GM18951 (cell line): ENCODE measurements at regions not wholly inside any gene's neighbourhood (a gene's known extent, or its start where the extent isn't known, plus 50 kb on each side); places are given as distances from the start of the nearest gene placed in this dataset.

Experiments used
- POLR2A ChIP-seq: IDR thresholded peaks from 4 replicates; pipeline ENCODE4 v1.6.1; 2011; ENCODE audit warnings: mild to moderate bottlenecking; ENCODE audit not compliant: insufficient read length, insufficient read depth; ENCODE audit errors: extremely low read depth
- in situ Hi-C: fragments of 300-500 bp; cut with MboI; formaldehyde crosslinking; loops from one replicate; pipeline ENCODE4 v1.12.0; 2022; ENCODE audit warnings: low sequenced_read_pairs, mixed read lengths, inconsistent platforms; ENCODE audit not compliant: unreplicated experiment

DNA sequence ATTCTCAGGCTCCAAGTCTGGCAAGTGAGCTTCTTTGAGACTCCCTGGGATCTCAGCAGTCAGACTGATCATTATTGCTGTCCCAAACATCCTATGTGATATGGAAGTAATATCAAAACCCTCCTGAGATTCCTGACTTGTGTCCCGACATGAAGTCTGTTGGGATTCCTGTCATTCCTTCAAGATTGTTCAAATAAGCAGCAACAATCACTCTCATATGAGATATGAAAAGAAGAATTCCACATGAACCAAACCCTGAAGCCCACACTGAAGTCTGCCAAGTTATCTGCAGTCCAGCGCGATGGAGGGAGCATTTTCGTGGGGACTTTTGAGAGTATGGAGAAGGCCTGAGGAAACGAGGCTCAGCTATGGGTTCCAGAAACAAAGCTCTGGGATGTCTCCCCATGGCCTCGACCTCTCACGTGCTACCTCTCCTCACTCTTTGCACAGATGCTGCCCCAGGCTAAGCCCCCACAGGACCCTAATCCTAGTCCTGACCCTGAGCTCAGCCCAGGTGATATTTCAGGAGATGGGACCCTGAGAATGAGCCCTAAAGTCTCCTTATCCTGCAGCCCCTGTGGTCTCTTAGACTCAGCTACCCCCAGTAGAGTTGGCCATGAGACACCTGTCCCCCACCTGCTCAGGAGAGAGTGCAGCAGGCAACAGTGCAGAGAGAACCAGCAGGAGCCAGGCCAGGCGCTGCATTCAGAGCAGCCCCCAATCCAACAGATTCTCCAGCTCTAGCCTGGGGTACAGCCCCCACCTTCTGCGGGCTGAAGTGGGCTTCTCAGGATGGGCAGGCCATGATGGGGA lies 100.2 kb downstream of the GGTLC2 start:
- TF ChIP-seq POLR2A = no peak
- in situ Hi-C loops = no loop called here

DNA sequence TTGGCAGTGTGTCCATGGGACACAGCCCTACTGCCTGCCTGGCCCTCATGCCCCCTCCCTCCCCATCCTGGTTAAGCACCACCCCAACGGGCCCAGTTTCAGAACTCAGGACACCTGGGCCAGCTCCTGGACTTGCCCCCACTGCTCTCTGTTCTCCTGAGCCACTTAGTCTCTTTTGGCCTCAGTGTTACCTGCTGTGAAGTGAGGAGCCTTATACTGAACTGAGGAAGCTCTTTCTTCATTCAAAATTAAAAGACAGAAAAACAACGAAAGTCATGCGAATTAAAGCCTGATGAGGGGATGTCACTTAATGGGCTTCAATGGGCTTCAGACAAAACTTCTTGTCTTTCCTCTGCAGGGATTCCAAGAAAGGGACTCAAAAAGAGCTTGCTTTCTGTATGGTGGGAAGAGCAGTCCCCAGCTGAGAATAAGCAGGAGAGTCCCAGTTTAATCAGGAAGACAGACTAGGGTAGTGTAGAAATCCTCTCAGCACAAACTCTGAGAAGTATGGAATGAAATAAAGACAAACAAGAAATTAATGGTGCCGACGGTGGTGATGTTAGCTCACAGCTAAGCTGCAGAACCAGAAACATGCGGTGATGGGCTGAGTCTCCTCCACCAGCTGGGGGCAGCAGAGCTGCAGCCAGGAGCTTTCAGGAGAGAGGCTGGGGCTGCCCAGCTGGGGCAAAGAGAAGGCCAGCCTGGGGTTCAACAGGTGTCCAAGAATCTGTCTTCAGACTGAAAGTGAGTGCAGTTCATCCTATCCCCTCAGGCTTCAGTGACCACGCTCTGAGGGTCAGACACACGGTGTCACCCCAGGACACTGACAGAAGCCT lies 101.0 kb downstream of the GGTLC2 start:
- TF ChIP-seq POLR2A = no peak
- in situ Hi-C loops = no loop called here

DNA sequence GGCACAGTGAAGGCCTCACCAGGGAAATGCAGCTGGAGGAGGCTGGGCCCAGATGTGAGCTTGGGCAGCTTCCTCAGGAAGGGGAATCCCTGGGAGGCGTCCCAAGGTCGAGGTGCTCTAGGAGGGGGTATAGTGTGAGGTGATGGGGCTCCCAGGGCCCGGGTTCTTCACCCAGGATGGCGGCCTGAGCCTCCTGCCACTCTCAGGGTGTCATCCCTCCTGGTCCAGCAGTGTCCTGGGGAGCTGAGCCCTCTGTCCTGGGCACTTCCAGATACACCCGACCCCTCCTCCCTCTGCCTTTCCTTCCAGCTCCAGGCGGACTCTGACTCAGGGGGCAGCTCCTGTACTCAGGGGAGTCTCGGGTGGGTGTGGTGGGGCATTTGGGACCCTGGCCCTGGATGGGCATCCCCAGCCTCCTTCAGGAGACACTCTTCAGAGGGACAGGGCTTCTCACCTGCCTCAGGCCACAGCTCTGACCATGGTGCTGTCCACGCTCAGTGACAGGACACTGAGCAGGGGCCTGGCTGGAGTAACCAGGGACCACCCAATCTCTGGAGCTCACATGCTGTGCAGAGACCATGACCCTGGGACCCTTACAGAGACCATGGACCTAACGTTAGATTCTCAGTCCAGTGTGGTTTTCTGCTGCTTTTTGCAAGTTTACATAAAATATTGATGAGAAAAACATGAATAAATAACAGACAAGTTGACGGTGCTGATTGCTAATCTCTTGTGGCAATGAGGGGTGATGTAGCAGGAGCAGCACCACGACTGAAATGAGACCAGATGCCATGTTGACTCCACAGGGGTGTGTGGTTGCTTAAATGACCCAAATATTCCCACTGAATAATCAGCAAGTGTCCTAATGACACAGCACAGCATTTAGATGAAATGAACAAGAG lies 101.9 kb downstream of the GGTLC2 start:
- in situ Hi-C loops = no loop called here
- TF ChIP-seq POLR2A = no peak

DNA sequence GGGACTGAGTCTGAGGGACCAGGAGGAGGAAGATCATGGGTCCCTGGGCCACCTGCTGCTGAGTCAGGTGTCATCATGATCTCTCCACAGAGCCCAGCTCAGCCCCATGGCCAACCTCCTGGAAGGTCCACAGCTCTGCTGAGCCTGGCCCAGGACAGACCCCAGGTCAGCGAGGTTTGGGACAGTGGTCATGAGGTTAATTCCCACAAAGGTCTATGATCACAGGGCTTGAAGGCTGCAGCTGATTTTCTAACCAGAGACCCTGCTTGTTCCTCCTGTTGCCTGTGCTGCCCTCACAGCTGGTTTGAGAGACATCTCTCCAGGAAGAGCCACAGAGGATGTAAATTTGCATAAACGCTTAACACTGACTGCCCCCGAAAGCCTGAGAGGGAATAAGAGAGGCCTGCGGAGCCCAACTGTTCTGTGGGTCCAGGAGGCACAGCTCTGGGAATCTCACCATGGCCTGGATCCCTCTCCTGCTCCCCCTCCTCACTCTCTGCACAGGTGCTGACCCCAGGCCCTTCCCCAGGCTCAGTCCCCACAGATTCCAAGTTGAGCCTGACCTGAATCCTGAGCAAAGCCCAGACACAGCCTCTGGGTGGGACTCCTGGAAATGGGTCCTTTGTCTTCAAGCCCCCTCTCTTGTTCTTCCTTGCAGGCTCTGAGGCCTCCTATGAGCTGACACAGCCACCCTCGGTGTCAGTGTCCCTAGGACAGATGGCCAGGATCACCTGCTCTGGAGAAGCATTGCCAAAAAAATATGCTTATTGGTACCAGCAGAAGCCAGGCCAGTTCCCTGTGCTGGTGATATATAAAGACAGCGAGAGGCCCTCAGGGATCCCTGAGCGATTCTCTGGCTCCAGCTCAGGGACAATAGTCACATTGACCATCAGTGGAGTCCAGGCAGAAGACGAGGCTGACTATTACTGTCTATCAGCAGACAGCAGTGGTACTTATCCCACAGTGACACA lies 102.8 kb downstream of the GGTLC2 start:
- TF ChIP-seq POLR2A = no peak
- in situ Hi-C loops = no loop called here

DNA sequence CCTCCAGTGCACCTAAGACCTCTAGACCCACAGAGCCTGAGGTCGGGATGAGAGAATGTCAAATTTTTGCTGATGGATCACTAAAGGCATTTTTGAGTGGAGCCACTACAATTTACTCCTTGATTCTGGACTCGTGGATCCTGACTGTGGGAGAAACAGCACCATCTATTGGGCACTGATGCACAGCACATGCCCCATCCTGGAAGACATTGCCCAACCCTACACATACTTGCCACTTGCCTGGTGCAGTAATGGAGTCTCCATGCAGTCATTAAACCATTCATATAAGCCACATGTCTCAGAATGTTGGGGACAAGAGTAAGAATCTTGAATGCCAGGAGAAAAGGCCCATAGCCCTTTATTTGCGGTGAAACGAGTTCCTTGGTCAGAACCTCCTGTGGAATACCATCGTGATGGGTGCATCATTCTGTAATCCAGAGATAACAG lies 103.9 kb downstream of the GGTLC2 start:
- in situ Hi-C loops = no loop called here

DNA sequence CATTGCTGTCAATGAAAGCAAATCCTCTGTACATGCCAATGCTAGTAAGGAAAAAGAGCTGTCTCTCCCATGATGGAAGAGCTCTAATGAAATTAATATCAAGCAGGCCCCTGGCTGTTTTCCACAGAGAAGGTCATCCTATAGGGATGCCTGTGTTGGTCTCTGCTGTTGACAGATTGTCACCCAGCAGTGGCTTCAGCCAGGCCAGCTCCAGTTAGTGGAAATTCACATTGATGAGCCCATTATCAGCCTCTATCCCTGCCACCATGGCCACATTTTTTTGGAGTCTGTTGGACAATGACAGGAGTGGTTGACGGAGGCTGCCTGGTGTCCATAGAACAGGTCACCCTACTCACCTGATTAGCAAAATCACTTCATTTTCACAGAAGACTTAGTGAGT lies 104.3 kb downstream of the GGTLC2 start:
- in situ Hi-C loops = no loop called here

More for the DNA sequence above, 103.9 kb downstream of the GGTLC2 start:
- TF ChIP-seq POLR2A = no peak

DNA sequence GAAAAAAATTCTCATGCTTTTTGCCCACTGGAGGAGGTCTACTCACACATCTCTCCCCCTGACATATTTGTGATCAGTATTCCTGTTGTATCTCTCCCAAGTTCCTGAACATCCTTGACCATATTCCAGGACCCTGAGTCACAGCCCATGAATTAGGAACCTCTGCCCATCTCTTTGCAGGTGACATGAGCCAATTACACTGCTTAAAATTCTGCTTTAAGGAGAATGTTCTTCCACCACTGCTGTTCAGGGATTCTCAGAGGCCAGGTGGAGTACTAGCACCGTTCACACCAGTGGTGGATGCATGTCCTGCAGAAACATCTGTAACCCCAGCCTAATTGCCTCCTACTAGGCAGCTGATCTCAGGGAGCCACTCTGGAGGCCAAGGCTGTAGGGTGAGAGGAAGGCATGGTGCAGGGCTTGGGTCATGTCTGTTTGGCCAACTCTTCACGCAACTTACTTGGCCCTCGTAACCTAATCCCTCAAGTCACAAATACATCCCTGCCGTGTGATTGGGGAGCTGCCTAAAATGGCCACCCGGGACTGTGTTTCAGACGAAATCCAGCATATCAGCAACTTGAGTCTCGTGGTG lies 104.8 kb downstream of the GGTLC2 start:
- in situ Hi-C loops = no loop called here

More for the DNA sequence above, 104.3 kb downstream of the GGTLC2 start:
- TF ChIP-seq POLR2A = no peak

DNA sequence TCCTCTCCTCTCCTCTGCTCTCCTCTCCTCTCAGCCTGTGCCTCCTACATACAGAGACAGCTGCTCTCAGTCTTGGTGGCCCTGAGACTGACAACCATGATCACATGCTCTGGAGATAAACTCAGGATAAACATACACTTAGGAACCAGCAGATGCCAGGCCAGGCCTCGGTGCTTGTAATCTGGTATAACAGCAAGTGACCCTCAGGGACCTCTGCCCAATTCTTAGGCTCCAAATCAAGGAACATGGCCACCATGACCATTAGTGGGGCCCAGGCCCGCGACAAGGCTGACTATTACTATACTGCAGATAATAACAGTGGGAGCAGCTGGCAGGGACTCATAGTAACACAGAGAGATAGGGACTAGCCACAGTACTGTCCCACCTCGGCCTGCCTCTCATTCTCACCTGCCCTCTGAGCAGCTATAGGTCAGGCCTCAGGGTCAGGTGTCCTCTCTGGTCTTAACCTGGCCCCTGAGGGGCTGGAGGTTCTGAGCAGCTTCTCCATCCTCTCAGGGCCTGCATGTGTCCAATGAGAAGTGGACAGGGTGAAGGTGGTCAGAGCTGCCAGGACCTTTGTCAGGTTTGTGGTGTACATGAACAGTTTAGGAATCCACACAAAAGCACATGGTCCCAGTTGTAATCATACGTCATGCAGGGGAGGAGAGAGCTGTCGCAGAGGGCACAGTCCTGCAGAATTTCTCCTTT lies 106.1 kb downstream of the GGTLC2 start:
- in situ Hi-C loops = no loop called here
- no peak for TF ChIP-seq POLR2A

More for the DNA sequence above, 104.8 kb downstream of the GGTLC2 start:
- TF ChIP-seq POLR2A = no peak

DNA sequence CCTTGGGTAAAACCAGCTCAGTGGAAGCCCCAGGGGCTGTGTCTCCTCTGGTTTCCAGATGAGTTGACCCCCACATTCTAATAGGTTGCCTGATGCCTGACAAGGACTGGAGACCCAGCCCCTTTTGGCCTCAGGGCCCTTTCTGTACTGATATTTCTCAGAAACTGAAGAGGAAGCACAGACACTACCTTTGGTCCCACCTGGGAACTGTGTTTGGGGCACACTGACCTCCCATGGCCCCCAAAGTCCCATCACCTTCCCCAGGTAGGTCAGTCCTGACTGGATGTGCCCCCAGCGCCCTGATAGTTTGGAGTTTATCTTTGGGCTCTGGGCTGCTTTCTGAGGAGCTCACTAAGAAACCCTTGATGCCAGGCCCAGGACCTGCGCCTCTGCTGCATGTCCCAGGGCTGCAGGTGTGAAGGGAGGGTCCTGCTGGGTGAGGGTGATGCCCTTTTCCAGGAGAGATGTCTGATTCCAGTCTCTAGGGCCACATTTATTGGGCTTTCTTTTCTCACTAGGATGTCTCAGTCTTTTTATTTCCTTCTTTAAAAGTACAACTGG lies 106.7 kb downstream of the GGTLC2 start:
- TF ChIP-seq POLR2A = no peak
- in situ Hi-C loops = no loop called here

DNA sequence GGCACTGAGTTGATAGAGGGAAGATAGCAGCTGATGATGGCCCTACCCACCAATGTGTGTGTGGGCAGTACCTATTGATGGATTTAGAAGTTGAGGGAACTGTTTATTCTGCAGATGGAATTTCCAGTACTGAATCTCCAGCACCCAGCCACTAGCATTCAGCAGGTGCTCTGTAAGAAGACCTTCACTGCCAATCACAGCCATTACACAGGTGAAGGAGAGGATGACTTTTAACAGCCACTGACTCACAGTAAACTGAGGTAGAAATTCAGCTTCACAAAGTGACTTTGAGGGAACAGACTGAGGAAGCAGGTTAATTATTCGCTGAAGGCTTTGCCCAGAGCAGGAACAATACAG lies 107.8 kb downstream of the GGTLC2 start:
- in situ Hi-C loops = no loop called here
- no peak for TF ChIP-seq POLR2A

DNA sequence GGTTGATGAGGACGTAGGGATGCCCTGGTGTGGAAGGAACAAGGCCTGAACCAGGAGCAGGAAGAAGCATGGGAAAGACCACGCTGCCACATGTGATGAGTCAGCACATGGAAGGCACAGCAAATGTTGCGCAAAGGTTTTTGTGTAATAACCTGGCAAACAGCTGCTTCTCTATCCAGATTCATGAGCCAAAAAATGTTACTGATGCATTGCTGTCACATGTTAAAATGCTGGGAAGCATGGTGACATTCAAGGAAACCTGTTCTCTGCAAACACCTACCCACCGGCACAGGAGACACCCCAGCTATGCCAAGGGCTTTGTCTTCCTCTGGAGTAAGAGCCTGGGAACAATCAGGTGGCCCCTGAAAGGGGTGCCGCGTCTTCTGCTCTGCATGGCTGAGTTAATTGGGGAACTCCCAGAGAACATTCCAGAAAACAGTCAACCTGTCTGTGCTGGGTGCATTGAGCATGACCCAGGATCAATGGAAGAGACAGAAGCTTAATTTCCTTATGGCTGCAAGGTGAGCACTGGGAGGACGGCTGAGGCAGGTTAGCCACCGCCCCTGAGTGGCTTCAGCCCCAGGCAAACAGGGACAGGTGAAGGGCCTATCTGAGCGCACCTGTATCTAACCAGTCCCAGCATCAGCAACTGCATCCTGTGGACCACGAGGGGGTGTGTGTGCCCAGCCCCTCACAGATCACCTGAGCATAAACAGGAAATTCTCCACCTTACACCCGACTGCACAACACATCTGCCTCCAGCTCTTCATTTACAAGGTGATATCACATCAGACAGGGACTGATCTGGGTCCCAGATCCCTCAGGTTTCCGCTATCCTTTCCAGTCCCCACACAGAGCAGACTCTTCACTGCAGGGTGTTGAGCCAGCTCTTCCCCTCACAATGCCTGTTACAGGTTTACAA lies 108.4 kb downstream of the GGTLC2 start:
- in situ Hi-C loops = no loop called here
- TF ChIP-seq POLR2A = no peak
